Natural killer cell treated with Interleukin-12 subunit alpha and Interleukin-12 subunit beta and Interleukin-15 and Interleukin-18, amount 100 ng/mL, for 72 hours (primary cell): ENCODE measurements at regions not wholly inside any gene's neighbourhood (a gene's known extent, or its start where the extent isn't known, plus 50 kb on each side); places are given as distances from the start of the nearest gene placed in this dataset.
A peak's percentile ranks its signal among the peaks of the same experiment; 100 is the strongest.

Experiments
- ATAC-seq, 2 donors: fragments of 150-1000 bp; cut with Tn5 transposase in 1 of 2; sonication (Bioruptor Pico), chemical (Tn5 transposase) in 1 of 2; 2 replicates each; pipeline ENCODE4 v1.10.0; 2021
- DNase-seq: peaks from one replicate; pipeline ENCODE4 v3.0.0; 2022; ENCODE audit warnings: low spot score
- H3K27ac Mint-ChIP-seq, 2 donors: 1 replicate in 1 of 2; 2 replicates in 1 of 2; pipeline ENCODE4 v1.8.0; 2022; ENCODE audit warnings: mixed read lengths in 2 of 2, mild to moderate bottlenecking in 1 of 2, moderate library complexity in 1 of 2
- H3K27me3 Mint-ChIP-seq, 2 donors: 1 replicate in 1 of 2; 2 replicates in 1 of 2; pipeline ENCODE4 v1.8.0; 2022; ENCODE audit warnings: mixed read lengths in 2 of 2
- H3K36me3 Mint-ChIP-seq: one replicate; pipeline ENCODE4 v1.8.0; 2022; ENCODE audit warnings: mixed read lengths
- H3K4me1 Mint-ChIP-seq, 2 donors: 1 replicate in 1 of 2; 2 replicates in 1 of 2; pipeline ENCODE4 v1.8.0; 2022; ENCODE audit warnings: low read depth in 2 of 2, mixed read lengths in 2 of 2, mild to moderate bottlenecking in 1 of 2
- H3K4me3 Mint-ChIP-seq: one replicate; pipeline ENCODE4 v1.8.0; 2022; ENCODE audit warnings: mixed read lengths
- H3K9me3 Mint-ChIP-seq: 2 replicates; pipeline ENCODE4 v1.8.0; 2022; ENCODE audit warnings: mixed read lengths

GRCh38 chr12:113649256-113649830 lies 177.7 kb upstream of the LHX5 start:
- Mint-ChIP-seq H3K27ac (no peak overlapping the region), H3K36me3 (no peaks in the 10 kb centered on the region), H3K4me3 (no peak overlapping the region), H3K4me1 (no peaks in the 10 kb centered on the region), H3K27me3 (peaks cover 22 to 33% of the 10 kb centered on the region in 2 donors), H3K9me3 (no peaks in the 10 kb centered on the region)
- ATAC-seq (no peak), DNase-seq (no peak)

- no peaks in the 10 kb centered on the region for H3K9me3 Mint-ChIP-seq
- no peak for ATAC-seq
- no peak for DNase-seq
- no peaks in the 10 kb centered on the region for H3K4me1 Mint-ChIP-seq
- no peak overlapping the region for H3K4me3 Mint-ChIP-seq
- peaks cover 28 to 42% of the 10 kb centered on the region in 2 donors for H3K27me3 Mint-ChIP-seq
- no peaks in the 10 kb centered on the region for H3K36me3 Mint-ChIP-seq
- H3K27ac Mint-ChIP-seq: no peak overlapping the region
Observed at GRCh38 chr12:113647048-113647447, 175.4 kb upstream of the LHX5 start.

GRCh38 chr12:113645603-113646002 lies 173.9 kb upstream of the LHX5 start:
- no peak overlapping the region for H3K4me3 Mint-ChIP-seq
- peaks cover 33 to 49% of the 10 kb centered on the region in 2 donors for H3K27me3 Mint-ChIP-seq
- no peak overlapping the region for H3K27ac Mint-ChIP-seq
- DNase-seq (no peak), ATAC-seq (no peak)
- no peaks in the 10 kb centered on the region for H3K4me1 Mint-ChIP-seq
- no peaks in the 10 kb centered on the region for H3K36me3 Mint-ChIP-seq
- H3K9me3 Mint-ChIP-seq: no peaks in the 10 kb centered on the region

DNA sequence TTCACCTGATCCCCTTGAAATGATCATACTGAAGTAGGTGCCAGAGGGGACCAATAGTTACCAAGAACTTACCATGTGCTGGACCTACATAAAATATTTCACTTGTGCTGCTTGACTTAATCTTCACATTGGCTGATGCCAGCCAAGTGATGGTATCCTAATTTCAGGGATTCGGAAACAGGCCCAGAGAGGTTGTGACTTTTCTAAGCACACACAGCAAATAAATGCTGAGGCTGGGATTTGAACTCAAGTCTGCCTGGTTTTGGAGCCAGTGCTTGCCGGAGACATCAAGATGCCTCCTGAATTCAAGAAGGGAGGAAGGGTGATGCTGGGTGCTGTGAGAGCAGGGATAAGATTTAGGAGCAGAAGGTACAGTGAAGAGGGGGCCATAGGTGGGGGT lies 173.5 kb upstream of the LHX5 start:
- H3K36me3 Mint-ChIP-seq: no peaks in the 10 kb centered on the region
- H3K27me3 Mint-ChIP-seq: peaks cover 33 to 50% of the 10 kb centered on the region in 2 donors
- H3K4me3 Mint-ChIP-seq: no peak overlapping the region
- H3K27ac Mint-ChIP-seq: no peak overlapping the region
- no peaks in the 10 kb centered on the region for H3K9me3 Mint-ChIP-seq
- H3K4me1 Mint-ChIP-seq: no peaks in the 10 kb centered on the region
- DNase-seq (no peak), ATAC-seq (no peak)

DNA sequence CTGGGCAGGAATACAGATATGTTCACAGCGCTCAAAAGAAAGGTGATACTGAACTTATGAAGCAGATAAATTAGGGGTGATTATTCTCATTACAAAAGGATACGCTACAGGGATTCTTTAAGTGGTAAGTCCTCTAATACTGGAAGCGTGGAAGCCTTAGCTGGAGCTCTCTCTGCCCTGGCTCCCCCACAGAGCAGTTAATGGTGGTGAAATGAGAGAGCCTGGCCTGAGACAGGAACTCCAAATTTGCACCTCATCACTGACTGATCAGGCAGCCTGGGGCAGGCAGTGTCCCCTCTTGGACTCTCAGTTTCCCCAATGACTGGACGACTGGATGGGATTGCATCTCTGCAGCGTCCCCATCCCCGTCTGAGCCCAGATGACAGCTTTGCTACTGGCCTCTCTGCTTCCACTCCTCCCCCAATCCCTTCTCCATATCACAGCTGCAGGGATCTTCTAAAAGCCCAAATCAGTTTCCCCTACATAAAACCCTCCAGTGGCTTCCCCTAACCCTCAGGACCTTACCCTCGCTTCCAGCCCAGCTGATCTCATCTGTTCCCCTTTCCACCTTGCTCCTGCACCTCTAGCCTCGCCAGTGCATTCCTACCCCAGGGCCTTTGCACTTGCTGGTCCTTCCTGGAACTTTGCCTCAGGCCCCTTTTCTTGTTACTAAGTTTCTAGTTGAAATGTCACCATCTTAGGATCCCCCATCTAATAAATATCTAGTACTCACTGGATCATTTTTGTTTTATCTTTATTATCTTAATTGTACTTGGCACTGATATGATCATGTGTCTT lies 171.7 kb upstream of the LHX5 start:
- Mint-ChIP-seq H3K4me1 (peaks cover 0 to 4% of the 10 kb centered on the region in 2 donors), H3K27me3 (peaks cover 40 to 53% of the 10 kb centered on the region in 2 donors), H3K36me3 (no peaks in the 10 kb centered on the region), H3K4me3 (no peak overlapping the region), H3K9me3 (no peaks in the 10 kb centered on the region), H3K27ac (no peak overlapping the region)
- ATAC-seq (no peak), DNase-seq (no peak)

GRCh38 chr12:113642672-113643071 lies 171.0 kb upstream of the LHX5 start:
- no peak for DNase-seq
- Mint-ChIP-seq H3K27ac (no peak overlapping the region), H3K9me3 (no peaks in the 10 kb centered on the region), H3K27me3 (peaks cover 41 to 56% of the 10 kb centered on the region in 2 donors), H3K4me1 (peaks cover 0 to 4% of the 10 kb centered on the region in 2 donors), H3K4me3 (no peak overlapping the region), H3K36me3 (no peaks in the 10 kb centered on the region)
- no peak for ATAC-seq

- ATAC-seq (no peak), DNase-seq (no peak)
- Mint-ChIP-seq H3K9me3 (no peaks in the 10 kb centered on the region), H3K27me3 (peaks cover 38 to 56% of the 10 kb centered on the region in 2 donors), H3K4me1 (peaks cover 0 to 4% of the 10 kb centered on the region in 2 donors), H3K36me3 (no peaks in the 10 kb centered on the region), H3K4me3 (no peak overlapping the region), H3K27ac (no peak overlapping the region)
Observed at GRCh38 chr12:113642216-113642615, 170.5 kb upstream of the LHX5 start.

DNA sequence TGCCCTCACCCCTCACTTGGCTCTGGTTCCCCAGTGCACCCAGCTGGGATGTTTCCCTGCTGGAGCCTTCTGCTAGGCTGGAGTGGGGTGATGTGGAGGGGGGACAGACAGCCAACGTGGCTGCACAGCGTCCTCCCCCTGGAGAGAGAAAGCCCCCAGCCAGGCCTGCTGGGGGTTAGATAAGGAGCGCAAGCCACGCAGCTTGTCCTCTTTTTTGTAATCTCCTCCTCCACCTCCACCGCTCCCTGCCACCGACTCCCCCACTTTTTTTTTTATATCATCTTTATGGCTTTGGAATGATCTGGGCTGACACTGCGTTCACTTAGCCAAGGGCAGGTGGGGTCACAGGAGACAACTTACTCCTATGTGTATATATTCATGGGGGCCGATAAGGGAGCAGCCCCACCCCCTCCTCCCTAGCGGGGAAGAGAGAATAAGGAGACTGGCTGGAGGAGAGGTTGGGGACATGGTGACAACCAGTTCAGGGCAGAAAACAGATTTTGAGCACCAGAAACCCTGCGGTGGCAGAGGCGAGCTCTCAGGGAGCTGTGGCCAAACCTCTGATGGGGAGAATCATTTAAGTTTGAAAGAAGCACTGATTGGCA lies 169.9 kb upstream of the LHX5 start:
- Mint-ChIP-seq H3K27me3 (peaks cover 36 to 49% of the 10 kb centered on the region in 2 donors), H3K36me3 (no peaks in the 10 kb centered on the region), H3K27ac (no peak overlapping the region), H3K4me3 (no peak overlapping the region), H3K4me1 (peaks cover 0 to 4% of the 10 kb centered on the region in 2 donors), H3K9me3 (no peaks in the 10 kb centered on the region)
- ATAC-seq (no peak), DNase-seq (no peak)

GRCh38 chr12:113640837-113641236 lies 169.2 kb upstream of the LHX5 start:
- no peak for ATAC-seq
- no peak overlapping the region for H3K4me3 Mint-ChIP-seq
- H3K36me3 Mint-ChIP-seq: no peaks in the 10 kb centered on the region
- peaks cover 0 to 4% of the 10 kb centered on the region in 2 donors for H3K4me1 Mint-ChIP-seq
- H3K27ac Mint-ChIP-seq: no peak overlapping the region
- no peaks in the 10 kb centered on the region for H3K9me3 Mint-ChIP-seq
- no peak for DNase-seq
- H3K27me3 Mint-ChIP-seq: peaks cover 40 to 49% of the 10 kb centered on the region in 2 donors

- peaks cover 0 to 4% of the 10 kb centered on the region in 2 donors for H3K4me1 Mint-ChIP-seq
- no peak overlapping the region for H3K27ac Mint-ChIP-seq
- no peak overlapping the region for H3K4me3 Mint-ChIP-seq
- H3K27me3 Mint-ChIP-seq: peaks cover 33 to 39% of the 10 kb centered on the region in 2 donors
- DNase-seq (no peak), ATAC-seq (no peak)
- no peaks in the 10 kb centered on the region for H3K9me3 Mint-ChIP-seq
- H3K36me3 Mint-ChIP-seq: no peaks in the 10 kb centered on the region
Observed at GRCh38 chr12:113639474-113639873, 167.8 kb upstream of the LHX5 start.

DNA sequence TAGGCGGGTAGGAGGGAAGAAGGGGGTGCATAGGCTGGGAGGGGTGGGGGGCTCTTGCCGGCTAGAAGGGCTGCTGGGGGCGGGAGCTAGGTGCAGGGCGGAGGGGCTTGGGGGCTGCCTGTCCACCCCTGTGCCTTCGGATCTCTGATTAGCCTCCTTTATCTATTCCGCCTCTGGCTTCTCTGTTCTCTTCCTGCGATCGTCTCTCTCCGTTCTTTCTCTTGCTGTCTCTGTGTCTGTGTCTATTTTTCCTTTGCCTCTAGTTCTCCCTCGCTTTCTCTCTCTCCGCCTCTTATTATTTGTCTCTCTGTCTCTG lies 166.7 kb upstream of the LHX5 start:
- no peaks in the 10 kb centered on the region for H3K36me3 Mint-ChIP-seq
- H3K27me3 Mint-ChIP-seq: peaks cover 26 to 32% of the 10 kb centered on the region in 2 donors
- no peak for DNase-seq
- peaks cover 0 to 4% of the 10 kb centered on the region in 2 donors for H3K4me1 Mint-ChIP-seq
- no peak overlapping the region for H3K4me3 Mint-ChIP-seq
- no peak for ATAC-seq
- no peaks in the 10 kb centered on the region for H3K9me3 Mint-ChIP-seq
- H3K27ac Mint-ChIP-seq: no peak overlapping the region

DNA sequence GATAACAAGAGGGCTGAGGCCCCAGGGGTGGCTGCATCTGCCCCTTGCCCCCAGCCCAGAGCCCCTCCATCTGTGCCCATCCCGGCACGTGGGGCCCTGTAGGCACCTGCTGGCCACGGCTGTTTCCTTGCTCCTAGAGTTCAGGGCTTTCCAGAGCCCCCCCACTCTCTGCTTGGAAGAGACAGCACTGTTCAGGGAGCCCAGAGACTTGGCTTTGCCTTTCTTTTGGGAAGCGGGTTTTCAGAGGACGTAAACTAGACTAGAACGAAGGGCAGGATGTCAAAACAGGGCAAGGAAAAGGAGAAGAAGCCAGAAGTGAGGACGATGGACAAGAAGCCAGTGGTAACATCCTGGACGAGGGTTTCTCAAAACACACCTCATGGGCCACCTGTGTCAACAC lies 163.3 kb upstream of the LHX5 start:
- ATAC-seq (peak in 1 of 2 donors; percentile 17), DNase-seq (no peak)
- H3K4me1 Mint-ChIP-seq: peaks cover 0 to 4% of the 10 kb centered on the region in 2 donors
- no peak overlapping the region for H3K4me3 Mint-ChIP-seq
- no peak overlapping the region for H3K27ac Mint-ChIP-seq
- peaks cover 3% of the 10 kb centered on the region for H3K9me3 Mint-ChIP-seq
- peaks cover 16 to 21% of the 10 kb centered on the region in 2 donors for H3K27me3 Mint-ChIP-seq
- no peaks in the 10 kb centered on the region for H3K36me3 Mint-ChIP-seq

- Mint-ChIP-seq H3K27ac (no peak overlapping the region), H3K36me3 (no peaks in the 10 kb centered on the region), H3K4me3 (no peak overlapping the region)
Observed at GRCh38 chr12:113634474-113634873, 162.8 kb upstream of the LHX5 start.

DNA sequence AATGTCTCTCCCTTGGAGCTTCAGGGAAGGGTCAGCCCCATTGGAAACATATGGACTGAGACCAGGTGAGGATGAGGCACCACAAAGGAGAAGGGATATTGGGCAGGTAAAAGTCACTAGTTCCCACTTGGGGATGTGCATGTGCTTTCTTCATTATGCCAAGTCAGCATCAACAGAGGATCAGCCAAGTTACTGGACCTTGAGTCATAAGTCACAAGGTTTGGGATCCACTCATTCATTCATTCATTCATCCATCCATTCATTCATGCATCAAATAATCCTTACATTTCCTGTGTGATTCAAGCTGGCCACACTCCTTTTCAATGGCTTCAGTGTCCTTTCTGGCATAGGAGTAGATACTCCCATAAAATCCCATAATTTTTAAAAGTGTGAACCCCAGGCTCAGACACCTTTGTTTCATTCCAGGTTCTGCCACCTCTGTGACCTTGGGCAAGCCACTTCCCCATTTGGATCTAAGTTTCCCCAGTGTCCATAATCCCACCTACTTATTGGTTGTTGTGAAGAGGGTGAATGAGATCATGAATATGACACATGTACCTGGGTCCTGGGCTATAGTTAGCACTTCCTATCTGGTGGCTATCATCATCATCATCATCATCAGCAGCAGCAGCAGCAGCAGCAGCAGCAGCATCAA lies 162.1 kb upstream of the LHX5 start:
- Mint-ChIP-seq H3K9me3 (peaks cover 3% of the 10 kb centered on the region), H3K4me1 (peaks cover 0 to 4% of the 10 kb centered on the region in 2 donors), H3K27me3 (peaks cover 7 to 12% of the 10 kb centered on the region in 2 donors), H3K4me3 (no peak overlapping the region), H3K36me3 (no peaks in the 10 kb centered on the region), H3K27ac (no peak overlapping the region)
- ATAC-seq: no peak
- no peak for DNase-seq

More at GRCh38 chr12:113634474-113634873, 162.8 kb upstream of the LHX5 start:
- no peak for DNase-seq
- H3K27me3 Mint-ChIP-seq: peaks cover 14 to 19% of the 10 kb centered on the region in 2 donors
- no peak for ATAC-seq
- H3K9me3 Mint-ChIP-seq: peaks cover 3% of the 10 kb centered on the region
- H3K4me1 Mint-ChIP-seq: peaks cover 0 to 4% of the 10 kb centered on the region in 2 donors
